Neural progenitor cell (in vitro differentiated cells): ENCODE measurements at regions not wholly inside any gene's neighbourhood (a gene's known extent, or its start where the extent isn't known, plus 50 kb on each side); places are given as distances from the start of the nearest gene placed in this dataset.

Source experiments
- CTCF ChIP-seq: fragments of 200-600 bp; sonication (generic); IDR thresholded peaks from 2 replicates; pipeline ENCODE4 v1.5.1; 2017; ENCODE audit warnings: antibody characterized with exemption, mild to moderate bottlenecking
- EZH2 ChIP-seq: fragments of 200-600 bp; sonication (generic); IDR thresholded peaks from 2 replicates; pipeline ENCODE4 v1.6.1; 2017; ENCODE audit warnings: antibody characterized with exemption, mild to moderate bottlenecking, moderate library complexity

GRCh38 chr13:44092078-44092970 lies 212.6 kb downstream of the LACC1 start:
- TF ChIP-seq CTCF: no peak
- no peak for TF ChIP-seq EZH2
